PFSK-1 (cell line): ENCODE measurements at regions not wholly inside any gene's neighbourhood (a gene's known extent, or its start where the extent isn't known, plus 50 kb on each side); places are given as distances from the start of the nearest gene placed in this dataset.

Experiments
- POLR2AphosphoS5 ChIP-seq: IDR thresholded peaks from 2 replicates; pipeline ENCODE4 v1.6.1; 2012; ENCODE audit warnings: low read depth, mild to moderate bottlenecking, control low read depth, low read length, moderate library complexity
- SIN3A ChIP-seq: IDR thresholded peaks from 2 replicates; pipeline ENCODE4 v1.6.1; 2012; ENCODE audit warnings: mild to moderate bottlenecking, low read length, moderate library complexity, borderline replicate concordance; ENCODE audit not compliant: insufficient read depth

DNA sequence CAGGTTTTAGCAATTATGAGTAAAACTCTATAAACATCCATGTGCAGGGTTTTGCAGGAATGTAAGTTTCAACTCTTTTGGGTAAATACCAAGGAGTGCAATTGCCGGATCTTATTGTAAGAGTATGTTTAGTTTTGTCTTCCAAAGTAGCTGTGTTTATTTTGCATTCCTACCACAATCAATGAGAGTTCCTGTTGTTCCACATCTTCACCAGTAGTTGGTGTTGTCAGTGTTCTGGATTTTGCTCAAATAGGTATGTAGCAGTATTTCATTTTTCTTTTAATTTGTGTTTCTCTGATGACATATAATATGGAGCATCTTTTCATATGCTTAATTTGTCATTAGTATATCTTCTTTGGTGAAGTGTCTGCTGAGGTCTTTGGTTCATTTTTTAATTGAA, 185.1 kb upstream of the GALNT15 start:
- TF ChIP-seq SIN3A (no peak), POLR2AphosphoS5 (no peak)
